ENCODE measurements at regions not wholly inside any gene's neighbourhood (a gene's known extent, or its start where the extent isn't known, plus 50 kb on each side); places are given as distances from the start of the nearest gene placed in this dataset.

GRCh38 chr2:160550048-160550447 lies 56.4 kb upstream of the RBMS1 start:
- H3K27me3 ChIP-seq (ENCODE audit: insufficient read depth, insufficient read length), result no peaks in the 10 kb centered on the region
- no peak overlapping the region for H3K9ac ChIP-seq (ENCODE audit: insufficient read length, low read depth)
- H3K36me3 ChIP-seq (ENCODE audit: insufficient read depth, insufficient read length, low read length), result no peaks in the 10 kb centered on the region
- H3K9me3 ChIP-seq (ENCODE audit: insufficient read depth, low read length), result peaks cover 5% of the 10 kb centered on the region; the same call in 1 of the 2 replicates
- no peaks in the 10 kb centered on the region for H3K4me1 ChIP-seq (ENCODE audit: insufficient read depth, insufficient read length)
- no peak overlapping the region for H3K4me3 ChIP-seq (ENCODE audit: insufficient read length, low read depth)
- TF ChIP-seq SUZ12 (IDR thresholded peaks at IDR 0.05; ENCODE audit: extremely low read depth, insufficient read depth, insufficient read length) (no peak), YY1 (IDR thresholded peaks at IDR 0.05; ENCODE audit: insufficient read depth, insufficient read length) (no peak)
- no peak for DNase-seq (ENCODE audit: low read depth, low spot score)

- H3K4me3 ChIP-seq (ENCODE audit: insufficient read length, low read depth), result no peak overlapping the region
- no peaks in the 10 kb centered on the region for H3K27me3 ChIP-seq (ENCODE audit: insufficient read depth, insufficient read length)
- H3K9ac ChIP-seq (ENCODE audit: insufficient read length, low read depth), result no peak overlapping the region
- no peaks in the 10 kb centered on the region for H3K4me1 ChIP-seq (ENCODE audit: insufficient read depth, insufficient read length)
- DNase-seq (ENCODE audit: low read depth, low spot score), result no peak
- peaks cover 5% of the 10 kb centered on the region; the same call in 1 of the 2 replicates for H3K9me3 ChIP-seq (ENCODE audit: insufficient read depth, low read length)
- H3K36me3 ChIP-seq (ENCODE audit: insufficient read depth, insufficient read length, low read length), result no peaks in the 10 kb centered on the region
- TF ChIP-seq ZNF274 (IDR thresholded peaks at IDR 0.05; ENCODE audit: low read depth, low read length), result no peak
- no peak for TF ChIP-seq SUZ12 (IDR thresholded peaks at IDR 0.05; ENCODE audit: extremely low read depth, insufficient read depth, insufficient read length)
- TF ChIP-seq YY1 (IDR thresholded peaks at IDR 0.05; ENCODE audit: insufficient read depth, insufficient read length), result no peak
Observed at GRCh38 chr2:160551259-160551658, 57.7 kb upstream of the RBMS1 start.

GRCh38 chr2:160555420-160556071 lies 61.9 kb upstream of the RBMS1 start:
- no peak overlapping the region for H3K9ac ChIP-seq (ENCODE audit: insufficient read length, low read depth)
- no peak overlapping the region for H3K4me3 ChIP-seq (ENCODE audit: insufficient read length, low read depth)
- H3K9me3 ChIP-seq (ENCODE audit: insufficient read depth, low read length), result no peaks in the 10 kb centered on the region
- no peaks in the 10 kb centered on the region for H3K36me3 ChIP-seq (ENCODE audit: insufficient read depth, insufficient read length, low read length)
- no peaks in the 10 kb centered on the region for H3K4me1 ChIP-seq (ENCODE audit: insufficient read depth, insufficient read length)
- no peak for DNase-seq (ENCODE audit: low read depth, low spot score)
- no peak for TF ChIP-seq YY1 (IDR thresholded peaks at IDR 0.05; ENCODE audit: insufficient read depth, insufficient read length)
- no peak for TF ChIP-seq SUZ12 (IDR thresholded peaks at IDR 0.05; ENCODE audit: extremely low read depth, insufficient read depth, insufficient read length)
- no peak for TF ChIP-seq ZNF274 (IDR thresholded peaks at IDR 0.05; ENCODE audit: low read depth, low read length)
- H3K27me3 ChIP-seq (ENCODE audit: insufficient read depth, insufficient read length), result no peaks in the 10 kb centered on the region

- no peak for DNase-seq (ENCODE audit: low read depth, low spot score)
- Histone ChIP-seq H3K9me3 (ENCODE audit: insufficient read depth, low read length) (no peaks in the 10 kb centered on the region), H3K36me3 (ENCODE audit: insufficient read depth, insufficient read length, low read length) (no peaks in the 10 kb centered on the region), H3K4me1 (ENCODE audit: insufficient read depth, insufficient read length) (no peaks in the 10 kb centered on the region), H3K9ac (ENCODE audit: insufficient read length, low read depth) (no peak overlapping the region), H3K27me3 (ENCODE audit: insufficient read depth, insufficient read length) (no peaks in the 10 kb centered on the region), H3K4me3 (ENCODE audit: insufficient read length, low read depth) (no peak overlapping the region)
- TF ChIP-seq YY1 (IDR thresholded peaks at IDR 0.05; ENCODE audit: insufficient read depth, insufficient read length) (no peak), SUZ12 (IDR thresholded peaks at IDR 0.05; ENCODE audit: extremely low read depth, insufficient read depth, insufficient read length) (no peak), ZNF274 (IDR thresholded peaks at IDR 0.05; ENCODE audit: low read depth, low read length) (no peak)
Observed at GRCh38 chr2:160557903-160558302, 64.3 kb upstream of the RBMS1 start.

GRCh38 chr2:160558531-160558930 lies 64.9 kb upstream of the RBMS1 start:
- H3K9me3 ChIP-seq (ENCODE audit: insufficient read depth, low read length), result no peaks in the 10 kb centered on the region
- H3K4me1 ChIP-seq (ENCODE audit: insufficient read depth, insufficient read length), result no peaks in the 10 kb centered on the region
- no peaks in the 10 kb centered on the region for H3K27me3 ChIP-seq (ENCODE audit: insufficient read depth, insufficient read length)
- no peak for TF ChIP-seq YY1 (IDR thresholded peaks at IDR 0.05; ENCODE audit: insufficient read depth, insufficient read length)
- TF ChIP-seq SUZ12 (IDR thresholded peaks at IDR 0.05; ENCODE audit: extremely low read depth, insufficient read depth, insufficient read length), result no peak
- TF ChIP-seq ZNF274 (IDR thresholded peaks at IDR 0.05; ENCODE audit: low read depth, low read length), result no peak
- no peak overlapping the region for H3K9ac ChIP-seq (ENCODE audit: insufficient read length, low read depth)
- no peak for DNase-seq (ENCODE audit: low read depth, low spot score)
- H3K36me3 ChIP-seq (ENCODE audit: insufficient read depth, insufficient read length, low read length), result no peaks in the 10 kb centered on the region
- H3K4me3 ChIP-seq (ENCODE audit: insufficient read length, low read depth), result no peak overlapping the region

GRCh38 chr2:160561551-160562295 lies 68.1 kb upstream of the RBMS1 start:
- no peaks in the 10 kb centered on the region for H3K27me3 ChIP-seq (ENCODE audit: insufficient read depth, insufficient read length)
- no peak for TF ChIP-seq SUZ12 (IDR thresholded peaks at IDR 0.05; ENCODE audit: extremely low read depth, insufficient read depth, insufficient read length)
- no peak for TF ChIP-seq ZNF274 (IDR thresholded peaks at IDR 0.05; ENCODE audit: low read depth, low read length)
- no peak for TF ChIP-seq YY1 (IDR thresholded peaks at IDR 0.05; ENCODE audit: insufficient read depth, insufficient read length)
- H3K4me1 ChIP-seq (ENCODE audit: insufficient read depth, insufficient read length), result no peaks in the 10 kb centered on the region
- no peak overlapping the region for H3K4me3 ChIP-seq (ENCODE audit: insufficient read length, low read depth)
- H3K9ac ChIP-seq (ENCODE audit: insufficient read length, low read depth), result no peak overlapping the region
- no peak for DNase-seq (ENCODE audit: low read depth, low spot score)
- H3K9me3 ChIP-seq (ENCODE audit: insufficient read depth, low read length), result no peaks in the 10 kb centered on the region
- H3K36me3 ChIP-seq (ENCODE audit: insufficient read depth, insufficient read length, low read length), result no peaks in the 10 kb centered on the region

GRCh38 chr2:160562730-160563129 lies 69.1 kb upstream of the RBMS1 start:
- H3K36me3 ChIP-seq (ENCODE audit: insufficient read depth, insufficient read length, low read length), result no peaks in the 10 kb centered on the region
- H3K9ac ChIP-seq (ENCODE audit: insufficient read length, low read depth), result no peak overlapping the region
- TF ChIP-seq SUZ12 (IDR thresholded peaks at IDR 0.05; ENCODE audit: extremely low read depth, insufficient read depth, insufficient read length) (no peak), YY1 (IDR thresholded peaks at IDR 0.05; ENCODE audit: insufficient read depth, insufficient read length) (no peak), ZNF274 (IDR thresholded peaks at IDR 0.05; ENCODE audit: low read depth, low read length) (no peak)
- DNase-seq (ENCODE audit: low read depth, low spot score), result no peak
- no peaks in the 10 kb centered on the region for H3K4me1 ChIP-seq (ENCODE audit: insufficient read depth, insufficient read length)
- no peaks in the 10 kb centered on the region for H3K27me3 ChIP-seq (ENCODE audit: insufficient read depth, insufficient read length)
- no peak overlapping the region for H3K4me3 ChIP-seq (ENCODE audit: insufficient read length, low read depth)
- H3K9me3 ChIP-seq (ENCODE audit: insufficient read depth, low read length), result no peaks in the 10 kb centered on the region
